HG02884 (cell line): ENCODE measurements at regions not wholly inside any gene's neighbourhood (a gene's known extent, or its start where the extent isn't known, plus 50 kb on each side); places are given as distances from the start of the nearest gene placed in this dataset.
"Not testable (repeated sequence)": the region's sequence is repeated elsewhere in the genome, so short reads cannot be mapped to it uniquely, and the experiment has no call there.

Experiments
- ATAC-seq: cut with Tn5 transposase; IDR thresholded peaks from one replicate; pipeline ENCODE4 v1.9.1; 2021; ENCODE audit warnings: mild to moderate bottlenecking, moderate library complexity; ENCODE audit not compliant: unreplicated experiment

DNA sequence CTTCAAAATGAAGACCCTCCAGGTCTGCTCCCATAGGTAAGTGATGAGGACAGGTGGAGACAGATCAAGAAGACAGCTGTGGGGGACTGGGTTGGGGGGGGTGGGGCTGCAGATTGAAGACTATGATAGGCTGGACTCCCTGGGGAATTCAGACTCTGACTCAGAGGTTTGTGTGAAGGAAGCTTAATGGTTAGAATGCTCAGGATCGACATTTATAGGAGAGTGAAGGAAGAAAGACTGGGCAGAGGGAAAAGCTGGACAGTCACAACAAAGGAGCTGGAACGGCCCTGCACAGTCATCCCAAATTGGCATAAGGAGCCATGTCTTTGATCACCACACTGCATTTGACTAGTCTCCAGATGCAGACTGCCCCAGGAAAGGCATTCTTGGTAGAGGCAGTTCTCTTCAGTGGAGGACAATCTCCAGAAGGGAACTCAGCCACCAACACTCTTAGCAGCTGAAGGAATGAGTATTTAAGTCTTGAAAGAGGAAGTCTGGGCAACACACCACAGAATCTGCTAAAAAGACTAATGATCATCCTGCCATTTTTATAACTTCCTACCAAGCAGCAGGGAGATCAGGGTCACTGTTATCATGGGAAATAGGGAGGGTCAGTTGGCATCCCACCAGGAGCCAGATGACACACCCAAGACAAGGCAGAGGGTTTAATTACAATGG, 120.0 kb upstream of the ZC3H11B start:
- ATAC-seq: no peak

DNA sequence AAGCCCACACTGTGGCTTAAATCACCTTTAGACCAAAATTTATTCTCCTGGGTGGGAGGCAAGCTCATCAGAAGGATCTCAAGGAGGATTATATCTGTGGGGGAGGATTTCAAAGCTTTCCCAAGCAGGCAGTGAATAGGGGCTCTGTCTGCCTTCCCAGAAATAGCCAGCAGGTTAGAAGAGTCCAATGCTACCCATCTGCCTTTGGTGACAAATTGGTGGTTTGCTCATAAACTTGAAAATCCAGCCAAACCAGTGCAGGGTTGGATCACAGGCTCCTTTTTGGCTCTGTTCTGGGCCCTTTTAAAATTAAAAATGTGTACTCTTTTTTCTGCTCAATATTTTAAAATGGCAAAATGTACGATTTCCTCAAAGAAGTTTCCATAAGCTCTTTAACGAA, 118.9 kb upstream of the ZC3H11B start:
- ATAC-seq: no peak

DNA sequence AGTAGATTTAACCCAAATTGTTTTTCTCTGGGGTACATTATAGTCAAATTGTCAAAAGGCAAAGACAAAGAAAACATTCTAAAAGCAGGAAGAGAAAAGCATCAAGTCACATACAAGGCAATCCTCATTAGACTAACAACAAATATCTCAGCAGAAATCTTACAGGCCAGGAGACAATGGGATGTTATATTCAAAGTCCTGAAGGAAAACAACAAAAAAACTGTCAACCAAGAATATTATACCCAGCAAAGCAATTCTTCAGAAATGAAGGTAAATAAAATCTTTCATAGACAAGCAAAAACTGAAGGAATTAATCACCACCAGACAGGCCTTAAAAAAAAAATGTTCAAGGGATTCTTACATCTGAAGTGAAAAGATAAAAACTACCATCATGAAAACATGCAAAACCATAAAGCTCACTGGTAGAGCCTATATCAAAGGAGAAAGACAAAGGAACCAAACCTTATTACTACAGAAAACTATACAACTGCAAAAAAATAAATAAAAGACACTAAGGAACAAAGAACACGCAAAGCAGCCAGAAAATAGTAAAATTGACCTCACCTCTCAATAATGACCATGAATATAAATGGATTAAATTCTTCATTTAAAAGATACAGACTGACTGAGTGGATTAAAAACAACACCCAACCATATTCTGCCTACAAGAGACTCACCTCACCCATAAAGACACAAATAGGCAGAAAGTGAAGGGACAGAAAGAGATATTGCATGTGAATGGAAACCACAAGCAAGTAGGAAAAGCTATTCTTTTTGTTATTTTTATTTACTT, 113.8 kb upstream of the ZC3H11B start:
- ATAC-seq: no peak

DNA sequence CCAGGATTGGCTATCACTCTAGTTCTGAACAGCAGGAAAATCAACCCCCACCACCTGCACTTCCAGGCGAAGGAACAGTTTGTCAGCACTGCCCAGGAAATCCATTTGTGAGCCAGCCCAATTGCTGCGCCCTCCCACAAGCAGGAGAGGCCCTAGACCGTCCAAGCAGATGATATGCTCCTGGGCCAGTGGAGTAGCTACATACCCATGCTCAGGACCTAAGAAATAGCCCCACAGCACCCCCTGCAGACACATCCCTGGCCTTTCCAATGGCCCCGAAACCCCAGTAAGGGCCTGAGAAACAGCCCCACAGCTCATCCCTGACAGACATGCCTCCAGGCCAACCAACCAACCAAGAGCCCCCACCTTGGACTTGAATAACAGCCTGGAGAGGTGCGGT, 111.5 kb upstream of the ZC3H11B start:
- no peak for ATAC-seq

DNA sequence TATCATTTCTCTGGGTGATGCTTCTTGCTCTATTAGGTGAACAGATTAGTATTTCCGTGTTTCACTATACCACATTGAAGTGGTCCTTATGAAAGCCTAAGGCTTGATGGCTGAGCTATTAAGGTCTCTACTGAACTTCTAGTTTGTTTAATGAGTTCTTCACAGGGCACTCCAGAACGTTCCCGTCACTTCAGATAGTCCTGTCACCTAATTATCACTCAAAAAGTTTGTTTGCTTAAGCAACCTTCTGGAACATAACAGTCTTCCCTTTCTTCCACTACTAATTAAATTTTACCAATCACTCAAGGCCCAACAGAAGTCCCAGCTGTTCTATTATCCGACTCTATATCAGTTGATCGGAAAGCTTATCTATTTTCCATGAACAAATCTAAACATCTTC, 104.6 kb upstream of the ZC3H11B start:
- no peak for ATAC-seq

DNA sequence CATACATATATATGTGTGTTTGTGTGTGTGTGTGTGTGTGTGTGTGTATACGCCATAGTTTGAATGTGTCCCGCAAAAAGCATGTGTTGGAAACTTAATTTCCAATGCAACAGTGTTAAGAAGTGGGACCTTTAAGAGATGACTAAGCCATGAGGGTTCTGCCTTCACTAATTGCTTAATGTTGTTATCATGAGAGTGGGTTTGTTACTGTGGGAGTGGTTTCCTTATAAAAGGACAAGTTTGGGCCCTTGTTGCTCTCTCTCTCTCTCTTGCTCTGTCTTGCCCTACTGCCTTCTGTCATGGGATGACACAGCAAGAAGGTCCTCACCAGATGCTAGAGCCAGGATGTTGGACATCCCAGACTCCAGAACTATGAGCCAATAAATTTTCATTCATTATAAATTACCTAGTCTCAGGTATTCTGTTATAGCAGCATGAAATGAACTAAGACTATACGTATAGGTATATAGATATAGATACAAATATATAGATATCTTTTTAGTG, 103.8 kb upstream of the ZC3H11B start:
- no peak for ATAC-seq

DNA sequence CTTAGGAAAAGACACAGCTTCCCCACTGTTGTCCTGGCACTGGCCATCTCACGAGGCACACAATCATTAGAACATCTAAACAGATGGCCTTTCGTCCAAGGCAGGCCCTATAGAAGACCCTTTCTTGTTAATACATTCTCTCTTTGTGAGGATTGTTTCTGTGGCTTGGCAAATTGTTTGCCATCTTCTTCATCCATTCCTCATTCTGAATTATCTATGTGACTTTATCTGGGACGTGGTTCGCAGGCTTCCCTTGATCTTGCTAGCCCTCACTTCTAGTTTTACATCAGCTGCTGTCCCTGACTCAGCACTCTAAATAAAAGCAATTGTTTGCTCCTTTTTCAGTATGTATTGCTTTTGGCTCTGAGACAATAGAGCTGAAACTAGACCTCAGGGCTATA, 101.1 kb upstream of the ZC3H11B start:
- no peak for ATAC-seq

DNA sequence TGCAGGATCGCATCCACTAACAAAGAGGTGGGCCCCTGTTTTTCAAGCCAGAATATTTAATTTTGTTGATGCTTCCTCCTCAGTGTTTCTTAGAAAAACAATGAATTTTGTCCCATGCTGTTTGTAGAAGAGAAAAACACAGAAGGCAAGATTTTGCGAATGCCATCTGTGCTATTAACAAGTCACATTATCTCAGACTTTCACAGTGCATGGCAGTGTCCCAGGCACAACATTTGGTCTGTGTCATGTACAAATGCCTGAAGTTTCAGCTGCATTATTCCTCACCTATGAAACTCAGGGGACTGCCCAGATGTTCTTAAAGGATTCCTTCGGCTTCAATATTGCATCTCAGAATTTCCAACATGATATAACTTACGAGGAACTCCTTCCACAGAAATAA, 99.6 kb upstream of the ZC3H11B start:
- no peak for ATAC-seq

DNA sequence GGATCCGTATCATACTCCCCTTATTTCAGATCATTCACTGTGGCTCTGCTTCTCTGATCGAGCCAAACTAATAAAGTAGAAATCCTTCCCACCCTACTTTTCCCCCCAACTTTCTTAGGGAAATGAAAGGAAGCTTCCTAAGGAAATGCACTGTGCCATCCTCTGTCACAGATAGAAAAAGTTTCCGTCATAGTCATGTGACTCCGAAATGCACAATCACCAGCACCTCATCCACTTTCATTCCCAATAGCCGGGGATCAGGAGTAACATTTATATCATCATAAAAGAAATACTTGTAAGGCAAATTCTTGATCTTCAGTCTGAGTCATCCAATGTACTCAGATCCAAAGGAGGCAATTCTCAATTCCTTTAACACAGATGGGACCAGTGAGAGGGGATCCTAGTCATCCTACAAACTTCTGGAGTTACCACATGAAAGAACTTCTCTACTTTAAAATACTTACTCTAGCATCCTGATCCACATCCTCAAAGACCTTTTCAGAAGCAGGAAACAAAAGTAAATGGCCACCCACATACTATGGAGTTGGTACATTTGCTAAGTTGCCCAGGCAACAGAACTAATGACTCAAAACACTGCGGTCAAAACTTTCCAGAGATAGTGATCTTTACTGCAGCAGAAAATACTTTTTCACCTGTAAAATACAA, 97.8 kb upstream of the ZC3H11B start:
- peak; percentile 78 for ATAC-seq

DNA sequence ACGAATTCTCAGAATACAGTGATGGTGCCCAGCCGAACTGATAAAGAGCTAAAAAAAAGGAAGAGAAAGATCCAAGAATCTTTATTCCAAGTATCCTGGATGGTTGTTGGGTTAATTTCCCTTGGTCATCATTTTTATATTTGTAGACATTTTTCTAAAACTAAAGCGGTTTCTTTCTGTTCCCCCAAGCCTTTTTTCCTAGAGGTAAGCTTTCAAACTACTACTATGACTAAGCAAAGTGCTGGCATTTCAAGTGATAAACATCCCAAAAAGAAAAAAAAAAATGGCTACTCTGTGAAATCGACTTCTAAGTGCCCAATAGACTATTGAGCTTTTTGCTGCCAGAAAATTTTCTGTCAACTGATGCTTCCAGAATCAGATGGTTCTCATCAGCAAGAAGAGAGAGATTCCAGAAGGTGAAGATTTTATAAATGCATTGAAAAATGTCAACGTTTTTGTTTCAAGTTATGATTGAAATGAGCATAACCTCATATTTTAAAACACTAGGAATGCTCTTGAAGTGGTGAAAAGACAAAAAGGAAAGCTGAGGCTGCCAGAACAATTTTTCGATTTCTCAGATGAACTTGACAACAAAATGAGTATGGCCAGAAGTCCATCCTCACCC, 96.1 kb upstream of the ZC3H11B start:
- ATAC-seq: no peak

DNA sequence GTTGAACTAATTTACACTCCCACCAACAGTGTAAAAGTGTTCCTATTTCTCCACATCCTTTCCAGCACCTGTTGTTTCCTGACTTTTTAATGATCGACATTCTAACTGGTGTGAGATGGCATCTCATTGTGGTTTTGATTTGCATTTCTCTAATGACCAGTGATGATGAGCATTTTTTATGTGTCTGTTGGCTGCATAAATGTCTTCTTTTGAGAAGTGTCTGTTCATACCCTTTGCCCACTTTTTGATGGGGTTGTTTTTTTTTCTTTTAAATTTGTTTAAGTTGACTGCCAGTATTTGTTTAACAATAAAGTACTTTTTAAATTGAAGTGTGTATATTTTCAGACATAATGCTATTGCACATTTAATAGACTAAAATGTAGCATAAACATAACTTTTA, 95.0 kb upstream of the ZC3H11B start:
- ATAC-seq: not testable (repeated sequence)

DNA sequence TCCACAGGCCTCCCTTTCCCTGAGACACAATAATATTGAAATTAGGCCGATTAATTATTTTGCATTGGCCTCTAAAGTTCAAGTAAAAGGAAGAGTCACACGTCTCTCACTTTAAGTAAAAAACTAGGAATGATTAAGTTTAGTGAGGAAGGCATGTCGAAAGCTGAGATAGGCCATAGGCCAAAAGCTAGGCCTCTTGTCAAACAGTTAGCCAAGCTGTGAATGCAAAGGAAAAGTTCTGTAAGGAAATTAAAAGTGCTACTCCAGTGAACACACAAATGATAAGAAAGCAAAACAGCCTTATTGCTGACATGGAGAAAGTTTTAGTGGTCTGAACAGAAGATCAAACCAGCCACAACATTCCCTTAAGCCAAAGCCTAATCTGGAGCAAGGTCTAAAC, 91.4 kb upstream of the ZC3H11B start:
- ATAC-seq: not testable (repeated sequence)

DNA sequence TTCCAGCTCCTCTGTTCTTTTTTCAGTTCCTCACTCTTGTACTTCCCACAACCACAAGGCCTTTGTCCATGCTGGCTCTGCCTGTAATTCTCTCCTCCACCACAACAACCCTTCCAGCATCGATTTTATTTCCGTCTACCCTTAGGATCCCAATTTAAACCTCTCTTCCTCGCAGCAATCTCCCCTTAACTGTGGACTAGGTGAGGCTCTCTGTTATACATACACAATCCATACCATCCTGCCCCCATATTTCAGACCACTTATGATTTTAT, 90.4 kb upstream of the ZC3H11B start:
- no peak for ATAC-seq

DNA sequence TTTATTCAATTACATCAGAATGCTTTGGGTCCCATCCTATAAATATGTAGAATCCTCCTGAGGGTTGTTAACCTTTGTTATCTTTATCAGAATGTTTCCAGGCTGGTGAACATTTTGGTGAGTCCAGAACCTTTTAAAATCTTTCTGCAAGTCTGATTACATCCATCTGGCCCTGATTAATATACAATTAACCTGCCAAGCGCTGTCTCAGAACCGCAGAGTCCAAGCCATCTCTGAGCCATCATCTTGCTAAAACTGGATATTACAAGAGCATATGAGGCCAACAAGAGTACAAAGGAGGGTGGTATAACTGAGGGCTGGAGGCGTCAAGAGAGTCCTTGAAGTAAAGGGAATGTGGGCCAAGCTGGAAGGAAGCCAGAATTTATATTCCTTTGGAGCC, 88.6 kb upstream of the ZC3H11B start:
- no peak for ATAC-seq

DNA sequence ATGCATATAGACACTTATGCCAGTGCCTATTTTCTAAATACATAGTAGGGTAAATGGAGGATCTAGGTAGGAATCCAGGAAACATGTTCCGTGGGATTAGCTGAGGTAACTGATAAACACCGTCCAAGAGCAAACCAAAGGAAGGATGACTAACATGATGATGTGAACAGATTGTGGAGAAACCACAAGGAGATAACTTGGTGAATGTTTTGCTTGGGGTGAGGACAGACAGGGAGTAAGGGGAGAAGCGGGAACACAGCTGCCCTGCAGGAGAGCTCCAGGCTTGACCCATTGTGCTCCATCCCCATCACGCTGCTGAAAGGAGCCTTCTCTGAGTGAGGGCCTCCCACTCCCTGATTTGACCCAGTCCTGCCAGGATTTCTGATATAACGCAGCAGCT, 87.0 kb upstream of the ZC3H11B start:
- ATAC-seq: no peak

DNA sequence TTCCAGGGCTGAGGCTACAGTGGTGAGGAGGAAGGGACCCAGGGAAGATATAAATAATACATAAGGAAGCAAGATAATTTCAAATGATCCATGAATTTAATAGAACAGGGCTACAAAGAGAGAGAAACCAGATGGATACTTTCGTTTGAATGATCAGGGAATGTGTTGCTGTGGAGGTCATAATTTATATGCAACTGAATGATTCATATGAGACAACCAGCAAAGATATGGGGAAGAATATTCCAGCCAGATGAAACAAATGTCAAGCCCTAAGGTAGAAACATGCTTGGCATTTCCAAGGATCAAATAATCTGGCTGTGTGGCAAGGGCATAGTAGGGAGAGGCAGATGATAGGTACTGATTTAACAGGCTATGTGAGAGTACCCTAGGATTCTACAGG, 84.8 kb upstream of the ZC3H11B start:
- ATAC-seq: no peak

DNA sequence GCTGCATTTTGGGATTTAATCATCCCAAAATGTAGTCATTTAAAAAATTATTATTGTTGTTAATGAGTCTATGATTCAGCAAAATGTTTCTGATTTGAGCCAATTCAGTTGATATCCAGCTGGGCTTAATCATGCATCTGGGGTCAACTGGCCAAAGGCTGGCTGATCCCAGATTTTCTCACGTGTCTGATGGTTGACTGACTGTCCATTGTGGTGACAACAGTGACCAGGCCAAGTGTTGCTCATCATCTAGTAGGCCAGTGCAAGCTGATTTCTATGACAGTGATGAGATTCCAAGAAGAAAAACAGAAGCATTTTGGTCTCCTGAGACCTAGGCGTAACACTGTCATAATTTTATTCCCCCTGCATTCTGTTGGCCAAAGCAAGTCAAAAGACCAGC, 80.1 kb upstream of the ZC3H11B start:
- no peak for ATAC-seq

DNA sequence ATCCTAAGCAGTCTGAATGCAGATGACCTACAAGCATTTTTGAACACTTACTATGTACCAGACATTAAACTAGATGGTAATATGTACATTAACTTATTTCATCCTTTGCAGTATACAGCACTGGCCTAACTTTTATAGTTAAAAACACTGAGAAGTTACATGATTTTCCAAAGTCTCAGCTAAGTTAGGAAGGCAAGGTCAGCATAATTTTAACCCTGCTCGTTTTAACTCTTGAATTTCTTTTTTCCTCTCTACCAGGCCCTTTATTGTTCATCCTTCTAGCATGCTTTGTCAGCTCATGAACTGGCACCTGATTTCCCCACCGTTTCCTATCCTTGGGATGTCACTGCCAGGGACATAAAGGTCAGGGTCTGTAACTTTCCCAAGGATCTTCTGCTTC, 76.9 kb upstream of the ZC3H11B start:
- no peak for ATAC-seq

DNA sequence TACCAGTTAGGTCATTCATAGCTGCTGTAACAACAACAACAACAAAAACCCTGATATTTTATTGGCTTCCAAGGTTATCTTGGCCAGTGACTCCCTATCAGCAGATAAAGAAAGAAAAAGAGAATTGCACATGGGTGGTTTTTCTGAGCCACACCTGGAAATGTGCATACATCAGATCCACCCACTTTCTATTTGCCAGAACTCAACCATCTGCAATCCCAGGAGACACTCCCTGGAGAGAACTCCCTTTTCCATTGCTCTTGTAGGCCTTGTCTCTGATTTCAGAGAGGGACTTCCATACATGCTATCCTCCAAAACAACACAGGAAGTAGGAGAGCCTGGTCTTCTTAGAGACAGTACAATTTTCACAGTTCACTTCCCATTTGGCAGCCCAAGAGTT, 74.9 kb upstream of the ZC3H11B start:
- ATAC-seq: no peak

DNA sequence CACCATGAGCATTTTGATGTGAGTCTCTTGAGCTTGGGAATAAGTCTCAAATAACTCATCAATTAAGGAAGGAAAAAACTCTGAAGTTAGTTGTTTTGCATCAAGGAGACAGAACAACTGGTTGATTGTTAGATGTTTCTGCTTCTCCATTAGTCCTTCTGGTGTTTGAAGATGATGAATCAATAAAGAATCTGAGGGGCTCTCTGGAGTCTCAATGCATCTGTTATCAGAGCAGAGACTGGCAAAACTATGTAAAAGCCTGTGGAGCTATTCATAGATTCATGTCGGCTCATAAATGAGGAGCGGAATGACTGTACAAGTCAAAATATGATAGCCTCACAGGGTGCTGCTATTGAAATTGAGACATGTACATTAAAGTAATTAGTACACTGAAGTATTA, 73.3 kb upstream of the ZC3H11B start:
- no peak for ATAC-seq

DNA sequence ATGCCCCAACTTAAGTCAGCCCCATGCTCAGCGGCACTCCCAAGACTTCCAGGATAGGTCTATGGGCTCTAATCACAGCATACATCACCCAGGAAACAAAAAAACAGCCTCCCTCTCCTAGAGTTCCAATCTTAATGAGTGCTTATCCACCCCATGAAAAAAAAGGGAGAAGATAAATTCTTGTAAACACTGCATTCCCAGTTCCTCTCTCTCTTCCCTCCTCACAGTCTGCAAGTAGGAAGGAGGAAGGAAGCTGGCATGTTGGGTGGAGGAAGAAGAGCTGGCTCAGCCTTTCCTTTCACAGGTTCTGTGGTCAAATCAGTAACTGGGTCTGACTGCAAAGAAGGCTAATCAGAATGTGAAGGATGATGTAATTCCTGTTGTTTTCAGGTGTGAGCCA, 69.9 kb upstream of the ZC3H11B start:
- ATAC-seq: no peak

DNA sequence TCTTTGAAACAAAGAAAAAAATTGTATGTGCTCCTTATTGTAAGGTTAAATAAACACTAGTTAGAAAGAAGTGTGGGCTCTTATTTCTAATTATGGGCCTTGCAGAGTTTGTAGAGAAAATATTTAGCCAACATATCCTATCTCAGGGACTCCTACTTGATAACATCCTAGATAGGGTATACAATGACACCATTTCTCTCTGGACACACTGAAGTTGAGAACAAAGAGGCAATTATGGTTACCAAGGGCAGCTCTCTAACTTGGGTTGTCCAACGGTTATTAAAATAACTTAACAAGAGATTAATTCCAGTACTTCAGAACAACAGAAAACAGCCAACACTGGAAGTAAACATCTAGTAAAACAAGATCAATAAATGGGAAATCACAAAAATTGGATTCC, 69.0 kb upstream of the ZC3H11B start:
- no peak for ATAC-seq
